Neural progenitor cell (in vitro differentiated cells): ENCODE measurements at regions not wholly inside any gene's neighbourhood (a gene's known extent, or its start where the extent isn't known, plus 50 kb on each side); places are given as distances from the start of the nearest gene placed in this dataset.

Experiments used
- CTCF ChIP-seq: fragments of 200-600 bp; sonication (generic); IDR thresholded peaks from 2 replicates; pipeline ENCODE4 v1.5.1; 2017; ENCODE audit warnings: antibody characterized with exemption, mild to moderate bottlenecking
- EZH2 ChIP-seq: fragments of 200-600 bp; sonication (generic); IDR thresholded peaks from 2 replicates; pipeline ENCODE4 v1.6.1; 2017; ENCODE audit warnings: antibody characterized with exemption, mild to moderate bottlenecking, moderate library complexity
- EZH2phosphoT487 ChIP-seq: fragments of 200-600 bp; sonication (generic); IDR thresholded peaks from 2 replicates; pipeline ENCODE4 v1.6.1; 2017; ENCODE audit warnings: antibody characterized with exemption

DNA sequence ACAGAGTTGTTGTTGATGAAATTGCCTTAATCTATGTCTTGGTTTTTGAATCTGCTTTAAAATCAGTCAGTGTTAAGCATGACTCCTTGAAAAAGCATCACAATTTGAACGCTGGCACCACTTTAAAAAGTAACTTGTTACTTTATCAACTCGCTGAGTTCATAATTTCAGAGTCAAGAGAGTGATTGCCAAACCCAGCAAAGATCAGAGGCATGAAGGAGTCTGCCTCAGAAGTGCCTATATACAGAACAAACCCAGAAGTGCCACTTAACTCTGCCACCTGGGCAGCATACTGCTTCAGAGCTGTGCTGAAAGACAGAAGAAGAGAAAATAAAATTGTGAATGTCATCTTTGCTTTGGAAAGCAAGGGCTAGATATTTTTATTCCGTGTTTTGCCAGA lies 73.6 kb upstream of the HCRTR2 start:
- no peak for TF ChIP-seq CTCF
- TF ChIP-seq EZH2: no peak
- no peak for TF ChIP-seq EZH2phosphoT487
